ENCODE measurements at regions not wholly inside any gene's neighbourhood (a gene's known extent, or its start where the extent isn't known, plus 50 kb on each side); places are given as distances from the start of the nearest gene placed in this dataset.

GRCh38 chr21:14683063-14683462 lies 136.9 kb upstream of the SAMSN1 start:
- TF ChIP-seq, protein P1, sequence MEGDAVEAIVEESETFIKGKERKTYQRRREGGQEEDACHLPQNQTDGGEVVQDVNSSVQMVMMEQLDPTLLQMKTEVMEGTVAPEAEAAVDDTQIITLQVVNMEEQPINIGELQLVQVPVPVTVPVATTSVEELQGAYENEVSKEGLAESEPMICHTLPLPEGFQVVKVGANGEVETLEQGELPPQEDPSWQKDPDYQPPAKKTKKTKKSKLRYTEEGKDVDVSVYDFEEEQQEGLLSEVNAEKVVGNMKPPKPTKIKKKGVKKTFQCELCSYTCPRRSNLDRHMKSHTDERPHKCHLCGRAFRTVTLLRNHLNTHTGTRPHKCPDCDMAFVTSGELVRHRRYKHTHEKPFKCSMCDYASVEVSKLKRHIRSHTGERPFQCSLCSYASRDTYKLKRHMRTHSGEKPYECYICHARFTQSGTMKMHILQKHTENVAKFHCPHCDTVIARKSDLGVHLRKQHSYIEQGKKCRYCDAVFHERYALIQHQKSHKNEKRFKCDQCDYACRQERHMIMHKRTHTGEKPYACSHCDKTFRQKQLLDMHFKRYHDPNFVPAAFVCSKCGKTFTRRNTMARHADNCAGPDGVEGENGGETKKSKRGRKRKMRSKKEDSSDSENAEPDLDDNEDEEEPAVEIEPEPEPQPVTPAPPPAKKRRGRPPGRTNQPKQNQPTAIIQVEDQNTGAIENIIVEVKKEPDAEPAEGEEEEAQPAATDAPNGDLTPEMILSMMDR (IDR thresholded peaks at IDR 0.05) = no peak
- TF ChIP-seq, protein P2, sequence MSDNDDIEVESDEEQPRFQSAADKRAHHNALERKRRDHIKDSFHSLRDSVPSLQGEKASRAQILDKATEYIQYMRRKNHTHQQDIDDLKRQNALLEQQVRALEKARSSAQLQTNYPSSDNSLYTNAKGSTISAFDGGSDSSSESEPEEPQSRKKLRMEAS (IDR thresholded peaks at IDR 0.05; ENCODE audit: low read depth) = no peak
- TF ChIP-seq TAF1 (IDR thresholded peaks at IDR 0.05; ENCODE audit: borderline replicate concordance, low read depth, low read length) = no peak

Data from SK-N-SH (cell line).